ENCODE measurements at regions not wholly inside any gene's neighbourhood (a gene's known extent, or its start where the extent isn't known, plus 50 kb on each side); places are given as distances from the start of the nearest gene placed in this dataset.

DNA sequence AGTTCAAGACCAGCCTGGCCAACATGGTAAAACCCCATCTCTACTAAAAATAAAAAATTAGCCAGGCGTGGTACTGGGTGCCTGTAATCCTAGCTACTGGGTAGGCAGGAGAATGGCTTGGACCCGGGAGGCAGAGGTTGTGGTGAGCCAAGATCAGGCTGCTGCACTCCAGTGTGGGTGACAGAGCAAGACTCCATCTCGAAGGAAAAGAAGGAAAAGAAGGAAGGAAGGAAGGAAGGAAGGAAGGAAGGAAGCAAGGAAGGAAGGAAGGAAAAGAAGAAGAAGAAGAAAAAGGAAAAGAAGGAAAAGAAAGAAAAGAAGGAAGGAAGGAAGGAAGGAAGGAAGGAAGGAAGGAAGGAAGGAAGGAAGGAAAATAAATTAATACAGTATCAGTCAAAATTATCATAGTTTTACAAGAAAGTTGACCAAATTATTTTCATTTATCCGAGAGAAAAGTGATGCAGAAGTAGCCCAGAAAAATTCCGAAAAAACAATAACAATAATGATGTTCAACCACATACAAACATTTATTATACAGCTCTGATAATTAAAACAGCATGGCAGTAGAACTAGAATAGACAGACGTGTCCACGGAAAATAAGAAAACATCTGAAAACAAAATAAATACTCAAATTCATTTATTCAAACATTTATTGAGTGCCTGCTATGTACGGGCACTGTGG, 292.4 kb upstream of the MKLN1 start:
- TF ChIP-seq, protein P1, sequence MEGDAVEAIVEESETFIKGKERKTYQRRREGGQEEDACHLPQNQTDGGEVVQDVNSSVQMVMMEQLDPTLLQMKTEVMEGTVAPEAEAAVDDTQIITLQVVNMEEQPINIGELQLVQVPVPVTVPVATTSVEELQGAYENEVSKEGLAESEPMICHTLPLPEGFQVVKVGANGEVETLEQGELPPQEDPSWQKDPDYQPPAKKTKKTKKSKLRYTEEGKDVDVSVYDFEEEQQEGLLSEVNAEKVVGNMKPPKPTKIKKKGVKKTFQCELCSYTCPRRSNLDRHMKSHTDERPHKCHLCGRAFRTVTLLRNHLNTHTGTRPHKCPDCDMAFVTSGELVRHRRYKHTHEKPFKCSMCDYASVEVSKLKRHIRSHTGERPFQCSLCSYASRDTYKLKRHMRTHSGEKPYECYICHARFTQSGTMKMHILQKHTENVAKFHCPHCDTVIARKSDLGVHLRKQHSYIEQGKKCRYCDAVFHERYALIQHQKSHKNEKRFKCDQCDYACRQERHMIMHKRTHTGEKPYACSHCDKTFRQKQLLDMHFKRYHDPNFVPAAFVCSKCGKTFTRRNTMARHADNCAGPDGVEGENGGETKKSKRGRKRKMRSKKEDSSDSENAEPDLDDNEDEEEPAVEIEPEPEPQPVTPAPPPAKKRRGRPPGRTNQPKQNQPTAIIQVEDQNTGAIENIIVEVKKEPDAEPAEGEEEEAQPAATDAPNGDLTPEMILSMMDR (IDR thresholded peaks at IDR 0.05): no peak
- no peak for TF ChIP-seq EZH2 (IDR thresholded peaks at IDR 0.05; ENCODE audit: borderline replicate concordance, insufficient read depth, low read depth, low read length, poor library complexity, severe bottlenecking)

All from B cell (primary cell).